ENCODE measurements at regions not wholly inside any gene's neighbourhood (a gene's known extent, or its start where the extent isn't known, plus 50 kb on each side); places are given as distances from the start of the nearest gene placed in this dataset.

DNA sequence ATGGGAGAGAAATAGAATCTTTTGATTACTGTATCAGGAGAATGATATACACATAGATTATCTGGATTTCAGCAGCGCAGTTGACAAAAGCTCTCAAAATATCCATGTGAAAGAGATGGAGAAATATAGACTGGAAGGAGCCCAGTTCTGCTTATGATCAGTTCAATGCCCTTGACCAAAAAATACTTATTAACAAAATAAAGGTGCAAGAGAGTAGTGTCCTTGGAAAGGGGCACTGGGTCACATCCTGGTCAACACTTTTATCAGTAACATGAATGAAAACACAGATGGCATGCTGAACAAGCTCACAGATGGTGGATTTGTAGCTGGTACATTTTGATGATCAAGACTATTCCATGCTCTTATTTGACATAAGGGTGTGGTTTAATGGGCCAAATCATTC, 63.9 kb upstream of the PLEKHG1 start (continued):
- TF ChIP-seq HES4 (CRISPR knock-in tag; IDR thresholded peaks at IDR 0.05; ENCODE audit: borderline replicate concordance) (no peak), TCF7 (IDR thresholded peaks at IDR 0.05; ENCODE audit: low read depth) (0 out of 2 replicates have a peak, but pooled peaks have one; percentile 51), MATR3 (CRISPR knock-in tag; IDR thresholded peaks at IDR 0.05) (no peak), SOX5 (CRISPR knock-in tag; IDR thresholded peaks at IDR 0.05; ENCODE audit: borderline replicate concordance) (no peak; the same call in 1 of the 2 replicates), ZNF484 (CRISPR knock-in tag; IDR thresholded peaks at IDR 0.05; ENCODE audit: borderline replicate concordance, low read depth) (no peak), EP300 (IDR thresholded peaks at IDR 0.05; ENCODE audit: low read depth in 2 of 2, low read length in 2 of 2) (peak in 1 of 2 experiments; percentile 78; a peak in 2 of 4 replicates), EP300 (CRISPR knock-in tag; IDR thresholded peaks at IDR 0.05; ENCODE audit: borderline replicate concordance) (peak; percentile 42; the same call in 1 of the 2 replicates), ZFP36L2 (CRISPR knock-in tag; IDR thresholded peaks at IDR 0.05) (no peak), ZNF670 (CRISPR knock-in tag; IDR thresholded peaks at IDR 0.05; ENCODE audit: borderline replicate concordance) (no peak), TARDBP (CRISPR knock-in tag; IDR thresholded peaks at IDR 0.05) (0 out of 2 replicates have a peak, but pooled peaks have one; percentile 27), FOXP1 (IDR thresholded peaks at IDR 0.05) (no peak), FOXP1 (CRISPR knock-in tag; IDR thresholded peaks at IDR 0.05) (peak; percentile 41; the same call in 1 of the 2 replicates), GATAD2A (CRISPR knock-in tag; IDR thresholded peaks at IDR 0.05) (peak; percentile 64), ZNF251 (CRISPR knock-in tag; IDR thresholded peaks at IDR 0.05) (no peak), ZNF446 (CRISPR knock-in tag; IDR thresholded peaks at IDR 0.05) (no peak), CREM (IDR thresholded peaks at IDR 0.05) (no peak), CREM (CRISPR knock-in tag; IDR thresholded peaks at IDR 0.05) (no peak), ZNF598 (CRISPR knock-in tag; IDR thresholded peaks at IDR 0.05; ENCODE audit: borderline replicate concordance) (no peak), ZNF337 (CRISPR knock-in tag; IDR thresholded peaks at IDR 0.05; ENCODE audit: borderline replicate concordance, low read depth) (no peak), NCOA5 (CRISPR knock-in tag; IDR thresholded peaks at IDR 0.05) (no peak), PAF1 (CRISPR knock-in tag; IDR thresholded peaks at IDR 0.05) (no peak), ZNF17 (CRISPR knock-in tag; IDR thresholded peaks at IDR 0.05) (no peak)
- TF ChIP-seq, protein P1, sequence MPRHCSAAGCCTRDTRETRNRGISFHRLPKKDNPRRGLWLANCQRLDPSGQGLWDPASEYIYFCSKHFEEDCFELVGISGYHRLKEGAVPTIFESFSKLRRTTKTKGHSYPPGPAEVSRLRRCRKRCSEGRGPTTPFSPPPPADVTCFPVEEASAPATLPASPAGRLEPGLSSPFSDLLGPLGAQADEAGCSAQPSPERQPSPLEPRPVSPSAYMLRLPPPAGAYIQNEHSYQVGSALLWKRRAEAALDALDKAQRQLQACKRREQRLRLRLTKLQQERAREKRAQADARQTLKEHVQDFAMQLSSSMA (CRISPR knock-in tag; IDR thresholded peaks at IDR 0.05): no peak
- TF ChIP-seq, protein P2, sequence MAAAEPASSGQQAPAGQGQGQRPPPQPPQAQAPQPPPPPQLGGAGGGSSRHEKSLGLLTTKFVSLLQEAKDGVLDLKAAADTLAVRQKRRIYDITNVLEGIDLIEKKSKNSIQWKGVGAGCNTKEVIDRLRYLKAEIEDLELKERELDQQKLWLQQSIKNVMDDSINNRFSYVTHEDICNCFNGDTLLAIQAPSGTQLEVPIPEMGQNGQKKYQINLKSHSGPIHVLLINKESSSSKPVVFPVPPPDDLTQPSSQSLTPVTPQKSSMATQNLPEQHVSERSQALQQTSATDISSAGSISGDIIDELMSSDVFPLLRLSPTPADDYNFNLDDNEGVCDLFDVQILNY (CRISPR knock-in tag; conservative IDR thresholded peaks at IDR 0.05): no peak
- TF ChIP-seq, protein P3, sequence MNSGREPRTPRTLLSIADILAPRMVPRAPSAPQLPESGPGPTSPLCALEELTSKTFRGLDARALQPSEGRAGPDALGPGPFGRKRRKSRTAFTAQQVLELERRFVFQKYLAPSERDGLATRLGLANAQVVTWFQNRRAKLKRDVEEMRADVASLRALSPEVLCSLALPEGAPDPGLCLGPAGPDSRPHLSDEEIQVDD (CRISPR knock-in tag; IDR thresholded peaks at IDR 0.05; ENCODE audit: borderline replicate concordance): no peak
- TF ChIP-seq, protein P4, sequence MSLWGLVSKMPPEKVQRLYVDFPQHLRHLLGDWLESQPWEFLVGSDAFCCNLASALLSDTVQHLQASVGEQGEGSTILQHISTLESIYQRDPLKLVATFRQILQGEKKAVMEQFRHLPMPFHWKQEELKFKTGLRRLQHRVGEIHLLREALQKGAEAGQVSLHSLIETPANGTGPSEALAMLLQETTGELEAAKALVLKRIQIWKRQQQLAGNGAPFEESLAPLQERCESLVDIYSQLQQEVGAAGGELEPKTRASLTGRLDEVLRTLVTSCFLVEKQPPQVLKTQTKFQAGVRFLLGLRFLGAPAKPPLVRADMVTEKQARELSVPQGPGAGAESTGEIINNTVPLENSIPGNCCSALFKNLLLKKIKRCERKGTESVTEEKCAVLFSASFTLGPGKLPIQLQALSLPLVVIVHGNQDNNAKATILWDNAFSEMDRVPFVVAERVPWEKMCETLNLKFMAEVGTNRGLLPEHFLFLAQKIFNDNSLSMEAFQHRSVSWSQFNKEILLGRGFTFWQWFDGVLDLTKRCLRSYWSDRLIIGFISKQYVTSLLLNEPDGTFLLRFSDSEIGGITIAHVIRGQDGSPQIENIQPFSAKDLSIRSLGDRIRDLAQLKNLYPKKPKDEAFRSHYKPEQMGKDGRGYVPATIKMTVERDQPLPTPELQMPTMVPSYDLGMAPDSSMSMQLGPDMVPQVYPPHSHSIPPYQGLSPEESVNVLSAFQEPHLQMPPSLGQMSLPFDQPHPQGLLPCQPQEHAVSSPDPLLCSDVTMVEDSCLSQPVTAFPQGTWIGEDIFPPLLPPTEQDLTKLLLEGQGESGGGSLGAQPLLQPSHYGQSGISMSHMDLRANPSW (CRISPR knock-in tag; IDR thresholded peaks at IDR 0.05; ENCODE audit: borderline replicate concordance): no peak
- TF ChIP-seq, protein P5, sequence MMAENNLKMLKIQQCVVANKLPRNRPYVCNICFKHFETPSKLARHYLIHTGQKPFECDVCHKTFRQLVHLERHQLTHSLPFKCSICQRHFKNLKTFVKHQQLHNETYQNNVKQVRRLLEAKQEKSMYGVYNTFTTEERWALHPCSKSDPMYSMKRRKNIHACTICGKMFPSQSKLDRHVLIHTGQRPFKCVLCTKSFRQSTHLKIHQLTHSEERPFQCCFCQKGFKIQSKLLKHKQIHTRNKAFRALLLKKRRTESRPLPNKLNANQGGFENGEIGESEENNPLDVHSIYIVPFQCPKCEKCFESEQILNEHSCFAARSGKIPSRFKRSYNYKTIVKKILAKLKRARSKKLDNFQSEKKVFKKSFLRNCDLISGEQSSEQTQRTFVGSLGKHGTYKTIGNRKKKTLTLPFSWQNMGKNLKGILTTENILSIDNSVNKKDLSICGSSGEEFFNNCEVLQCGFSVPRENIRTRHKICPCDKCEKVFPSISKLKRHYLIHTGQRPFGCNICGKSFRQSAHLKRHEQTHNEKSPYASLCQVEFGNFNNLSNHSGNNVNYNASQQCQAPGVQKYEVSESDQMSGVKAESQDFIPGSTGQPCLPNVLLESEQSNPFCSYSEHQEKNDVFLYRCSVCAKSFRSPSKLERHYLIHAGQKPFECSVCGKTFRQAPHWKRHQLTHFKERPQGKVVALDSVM (CRISPR knock-in tag; IDR thresholded peaks at IDR 0.05): no peak

All from HepG2 (cell line).